Gastrocnemius medialis (tissue), 4 donors: ENCODE measurements at regions not wholly inside any gene's neighbourhood (a gene's known extent, or its start where the extent isn't known, plus 50 kb on each side); places are given as distances from the start of the nearest gene placed in this dataset.

Source experiments
- CTCF ChIP-seq, 5 experiments: fragments of 450-650 bp in 3 of 5; fragments of 200-600 bp in 2 of 5; sonication (generic) in 2 of 5; IDR thresholded peaks in 4 of 5; conservative IDR thresholded peaks in 1 of 5; 1 replicate in 4 of 5; 2 replicates in 1 of 5; pipeline ENCODE4 v1.5.1; 2016 to 2019; ENCODE audit warnings: antibody characterized with exemption in 5 of 5, mild to moderate bottlenecking in 3 of 5, moderate library complexity in 3 of 5
- POLR2A ChIP-seq, 2 donors: fragments of 450-650 bp; IDR thresholded peaks; one replicate each; pipeline ENCODE4 v1.6.1; 2017; ENCODE audit warnings: antibody characterized with exemption in 2 of 2, mild to moderate bottlenecking in 2 of 2, moderate library complexity in 2 of 2

DNA sequence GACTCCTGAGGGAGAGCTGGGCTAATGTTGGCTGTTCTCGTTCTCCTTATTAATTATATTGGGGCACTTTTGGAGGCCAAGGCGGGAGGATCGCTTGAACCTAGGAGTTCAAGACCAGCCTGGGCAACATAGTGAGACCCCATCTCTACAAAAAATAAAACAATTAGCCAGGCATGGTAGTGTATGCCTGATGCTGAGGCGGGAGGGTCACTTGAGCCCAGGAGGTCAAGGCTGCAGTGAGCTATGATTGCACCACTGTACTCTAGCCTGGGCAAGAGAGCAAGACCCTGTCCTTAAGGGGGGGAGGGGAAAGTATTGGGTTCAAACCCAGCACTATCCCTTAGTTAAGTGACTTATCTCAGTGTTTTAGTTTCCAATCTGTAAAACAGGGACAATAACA is 70.0 kb upstream of the NBPF3 start:
- no peak for TF ChIP-seq POLR2A (IDR thresholded peaks at IDR 0.05)
- no peak for TF ChIP-seq CTCF (IDR thresholded peaks at IDR 0.05 in 4 of 5, conservative IDR thresholded peaks at IDR 0.05 in 1 of 5)
